ENCODE measurements at regions not wholly inside any gene's neighbourhood (a gene's known extent, or its start where the extent isn't known, plus 50 kb on each side); places are given as distances from the start of the nearest gene placed in this dataset.

DNA sequence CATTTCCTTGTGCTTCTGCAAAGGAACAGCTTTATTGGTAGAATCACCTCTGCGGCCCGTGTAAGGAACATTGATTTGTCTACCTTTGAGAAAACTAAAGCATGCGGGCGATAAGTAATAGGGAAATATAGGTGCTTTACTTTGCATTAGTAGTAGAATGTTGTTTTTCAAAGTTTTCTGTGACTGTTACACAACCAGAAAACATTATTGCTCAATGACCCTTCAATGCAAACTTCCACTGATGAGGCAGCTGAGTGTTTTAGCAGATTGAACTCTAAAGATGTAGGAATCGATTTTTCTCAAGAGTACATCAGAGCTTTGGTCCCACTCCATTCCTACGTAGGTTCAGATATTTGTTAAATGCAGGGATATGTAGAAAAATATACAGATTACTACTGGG, 427.8 kb downstream of the DNAJB9 start:
- no peak for DNase-seq

DNA sequence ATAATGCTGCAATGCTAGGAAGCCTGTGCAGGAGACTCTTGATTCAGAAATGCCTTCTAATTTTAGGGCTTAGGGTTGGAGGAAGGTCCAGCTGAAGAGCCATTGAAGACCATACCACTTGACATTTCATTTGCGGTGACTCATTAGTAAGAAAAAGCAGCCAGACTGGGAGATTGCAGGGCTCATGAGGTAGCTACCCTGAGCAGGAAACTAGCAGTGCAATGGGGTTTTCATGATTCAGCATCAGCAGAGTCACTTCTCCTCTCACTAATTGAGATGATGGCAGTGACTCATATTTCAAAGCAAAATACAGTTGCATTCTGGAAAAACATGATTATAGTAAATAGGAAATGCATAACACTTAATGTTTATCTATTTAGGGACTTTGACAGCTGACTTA, 434.1 kb downstream of the DNAJB9 start:
- no peak for DNase-seq

DNA sequence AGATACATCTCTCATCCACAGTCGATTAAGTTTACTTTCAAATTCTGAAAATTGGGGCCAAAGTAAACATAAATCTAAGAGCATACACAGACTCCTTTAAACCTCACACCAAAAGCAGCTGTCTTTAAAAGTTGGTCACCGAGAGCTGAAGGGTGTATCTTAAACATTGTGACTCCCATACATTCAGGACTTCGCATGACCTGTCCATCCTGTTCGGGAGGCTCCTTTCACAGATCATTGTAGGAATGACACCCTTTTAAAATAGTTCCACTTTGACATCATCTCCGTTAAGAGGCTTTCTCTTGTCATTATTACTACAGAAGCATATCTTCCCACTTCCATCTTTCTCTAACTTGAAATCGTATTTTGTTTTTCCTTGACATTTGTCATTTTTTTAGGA, 440.0 kb downstream of the DNAJB9 start:
- DNase-seq: no peak

DNA sequence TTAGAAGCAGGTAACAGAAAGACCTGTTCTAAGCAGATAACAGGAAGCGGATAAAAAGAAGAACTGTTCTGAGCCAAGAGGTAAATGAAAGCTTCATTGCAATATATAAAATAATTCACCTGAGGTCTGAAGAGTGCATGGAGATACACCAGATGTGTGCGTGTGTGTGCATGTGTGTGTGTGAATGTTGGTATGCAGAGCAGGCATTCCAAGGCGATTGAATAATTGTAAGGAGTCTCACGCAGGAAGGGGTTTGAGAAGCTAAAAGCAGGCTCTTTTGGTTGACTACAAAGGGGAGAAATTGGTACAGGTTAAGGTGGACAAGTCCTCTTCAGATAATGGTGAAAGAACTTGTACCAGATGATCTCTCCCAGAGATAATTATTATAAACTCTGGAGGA, 450.6 kb downstream of the DNAJB9 start:
- no peak for DNase-seq

DNA sequence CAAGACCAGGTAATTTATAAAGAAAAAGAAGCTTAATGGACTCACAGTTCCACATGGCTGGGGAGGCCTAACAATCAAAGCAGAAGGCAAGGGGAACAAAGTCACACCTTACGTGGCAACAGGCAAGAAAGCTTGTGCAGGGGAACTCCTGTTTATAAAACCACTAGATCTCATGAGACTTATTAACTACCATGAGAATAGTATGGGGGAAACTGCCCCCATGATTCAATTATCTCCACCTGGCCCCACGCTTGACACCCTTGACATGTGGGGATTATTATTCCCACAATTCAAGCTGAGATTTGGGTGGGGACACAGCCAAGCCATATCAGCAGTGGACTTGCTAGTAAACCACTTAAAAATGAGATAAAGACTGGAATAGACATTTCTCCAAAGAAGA, 451.7 kb downstream of the DNAJB9 start:
- no peak for DNase-seq

DNA sequence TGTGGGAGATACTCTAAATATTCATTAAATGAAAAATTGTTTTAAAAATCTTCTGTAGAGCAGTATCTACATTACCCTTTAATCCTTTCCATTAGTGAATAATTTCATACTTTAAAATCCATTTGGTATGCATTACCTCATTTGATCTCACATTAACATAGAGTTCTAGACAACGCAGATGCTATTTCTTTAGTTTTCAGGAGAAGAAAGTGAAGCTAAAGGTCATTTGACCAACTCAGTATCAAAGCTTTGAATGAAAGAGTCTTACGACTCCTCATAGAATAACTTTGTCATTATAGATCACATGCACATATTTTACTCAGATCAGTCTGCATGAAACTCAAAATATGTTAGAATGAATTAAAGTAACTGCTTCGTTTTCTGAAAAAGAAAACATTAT, 460.2 kb downstream of the DNAJB9 start:
- no peak for DNase-seq

DNA sequence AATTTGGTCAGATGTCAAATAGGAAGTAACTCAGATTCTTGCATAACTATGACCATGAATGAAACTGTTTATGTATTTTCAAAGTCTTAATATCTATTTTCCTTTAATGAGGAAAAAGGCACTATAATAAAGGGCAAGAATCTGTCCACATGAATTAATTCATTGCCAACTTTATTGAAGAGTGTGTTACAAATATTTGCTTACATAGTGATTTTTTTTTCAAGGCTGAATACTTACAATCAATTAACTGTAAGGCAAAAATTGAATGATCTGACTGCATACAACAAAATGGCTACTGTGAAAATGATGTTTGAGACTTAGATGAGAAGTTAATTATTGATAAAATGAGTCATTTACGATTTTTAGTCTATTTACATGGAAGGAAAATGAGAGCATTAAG, 475.0 kb downstream of the DNAJB9 start:
- no peak for DNase-seq

DNA sequence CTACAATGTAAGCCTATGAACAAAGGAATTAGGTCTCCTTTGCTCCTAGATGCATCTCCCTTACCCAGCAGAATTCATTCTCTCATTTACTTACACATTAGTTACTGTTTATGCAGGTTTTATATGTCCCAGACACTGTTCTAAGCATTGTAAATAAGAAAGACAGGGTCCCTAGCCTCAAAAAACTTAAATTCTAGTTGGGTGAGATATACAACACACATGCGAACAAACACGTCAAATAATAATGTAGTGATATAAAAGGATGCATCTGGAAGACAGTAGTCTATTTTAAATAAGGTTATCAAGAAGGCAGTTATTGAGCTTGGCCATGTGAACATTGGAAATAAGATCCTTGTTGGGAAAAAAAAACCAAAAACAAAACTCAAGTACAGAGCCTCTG, 479.7 kb downstream of the DNAJB9 start:
- DNase-seq: no peak

DNA sequence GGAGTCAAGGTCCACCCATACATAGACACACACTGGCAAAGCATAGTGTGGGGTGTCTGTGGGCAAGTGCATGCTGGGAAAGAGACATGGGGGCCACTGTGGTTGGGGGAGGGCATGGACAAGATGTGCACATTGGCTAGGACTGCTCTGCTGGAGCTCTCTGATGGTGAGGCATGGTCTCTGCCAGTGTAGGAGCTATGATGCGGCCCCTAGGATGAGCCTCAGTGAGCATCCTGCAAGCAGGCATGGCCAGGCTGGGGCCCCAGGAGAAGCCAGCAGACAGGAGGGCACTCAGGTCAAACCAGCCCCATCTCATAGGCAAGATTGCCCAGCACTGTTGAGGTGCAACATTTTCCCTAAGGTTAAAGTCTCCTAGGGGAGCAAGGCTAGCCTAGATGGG, 489.4 kb downstream of the DNAJB9 start:
- no peak for DNase-seq

DNA sequence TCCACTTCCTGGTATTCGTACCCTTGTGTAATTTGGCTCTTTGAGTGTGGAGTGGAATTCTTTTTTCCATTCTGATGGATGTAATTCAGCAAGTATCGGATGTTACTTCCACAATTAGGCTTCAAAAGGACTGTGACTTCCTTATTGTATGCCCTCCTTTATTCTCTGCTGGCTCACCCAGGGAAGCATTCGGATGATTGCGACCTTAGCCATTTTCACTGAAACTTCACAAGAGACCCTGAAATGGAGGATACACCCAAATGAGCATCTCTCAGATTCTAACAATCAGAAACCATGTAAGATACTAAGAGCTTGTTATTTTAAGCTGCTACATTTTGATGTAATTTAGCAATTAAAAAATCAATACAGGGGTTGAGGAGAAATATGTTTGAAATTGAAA, 493.1 kb downstream of the DNAJB9 start:
- DNase-seq: no peak

DNA sequence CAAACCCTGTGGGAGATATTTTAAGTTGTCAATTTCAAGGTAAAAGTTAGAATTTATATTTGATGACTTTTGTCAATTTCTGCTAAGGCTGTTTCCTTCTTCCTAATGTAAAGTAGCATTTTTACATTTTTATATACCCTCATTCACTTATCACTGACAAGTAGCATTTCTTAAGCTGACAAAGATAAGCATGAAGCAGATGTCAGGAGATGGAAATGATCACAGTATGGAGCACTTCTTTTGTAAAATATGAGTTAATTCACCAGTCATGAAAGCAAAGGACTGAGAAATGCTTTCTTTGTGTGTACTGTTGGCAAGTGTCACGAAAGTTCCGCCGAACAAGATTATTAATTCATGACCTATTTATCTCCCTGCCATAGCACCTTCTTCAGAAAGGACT, 503.9 kb downstream of the DNAJB9 start:
- no peak for DNase-seq

DNA sequence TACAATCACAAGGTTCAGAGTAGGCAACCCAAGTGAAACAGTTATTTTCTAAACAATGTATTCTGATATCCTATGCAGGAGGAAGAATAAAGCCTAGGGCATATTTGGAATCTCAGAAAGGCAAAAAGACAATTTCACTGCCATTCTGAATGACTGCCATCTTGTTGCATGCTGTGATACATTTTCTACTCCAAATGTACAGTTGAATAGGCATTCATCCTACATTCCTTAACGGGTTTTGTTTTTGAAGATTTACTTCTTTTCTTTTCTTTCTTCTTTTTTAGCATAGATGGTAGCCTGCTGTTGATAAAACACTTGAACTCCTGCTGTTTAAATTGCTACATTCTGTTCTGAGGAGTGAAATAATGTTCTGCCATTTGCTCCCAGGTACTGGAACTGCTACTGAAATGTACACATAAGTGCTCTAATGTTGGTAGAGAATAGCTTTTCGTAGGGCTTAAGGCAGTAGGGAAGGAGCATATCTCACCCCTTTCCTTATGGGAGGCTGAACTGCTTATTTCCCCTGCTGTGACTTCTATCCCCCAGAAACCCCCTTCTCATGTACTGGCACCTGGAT, 506.8 kb downstream of the DNAJB9 start:
- no peak for DNase-seq

DNA sequence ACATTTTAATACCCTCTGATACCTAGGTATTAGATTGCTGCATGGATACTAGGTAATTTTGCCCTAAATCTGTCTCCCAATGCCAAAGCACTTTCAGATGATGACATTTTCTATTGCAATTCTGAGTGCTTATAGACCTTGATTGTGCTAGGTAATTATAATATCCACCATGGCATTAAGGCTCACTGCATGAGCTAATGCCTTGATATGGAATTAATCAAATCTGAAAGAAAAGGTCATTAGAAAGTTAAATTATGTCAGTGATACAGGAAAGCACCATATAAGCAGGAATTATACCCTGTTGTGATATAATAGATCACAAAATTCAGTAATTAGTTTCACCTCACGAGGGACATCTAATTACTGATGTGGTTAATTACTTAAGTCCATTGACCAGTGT, 521.4 kb downstream of the DNAJB9 start:
- no peak for DNase-seq

DNA sequence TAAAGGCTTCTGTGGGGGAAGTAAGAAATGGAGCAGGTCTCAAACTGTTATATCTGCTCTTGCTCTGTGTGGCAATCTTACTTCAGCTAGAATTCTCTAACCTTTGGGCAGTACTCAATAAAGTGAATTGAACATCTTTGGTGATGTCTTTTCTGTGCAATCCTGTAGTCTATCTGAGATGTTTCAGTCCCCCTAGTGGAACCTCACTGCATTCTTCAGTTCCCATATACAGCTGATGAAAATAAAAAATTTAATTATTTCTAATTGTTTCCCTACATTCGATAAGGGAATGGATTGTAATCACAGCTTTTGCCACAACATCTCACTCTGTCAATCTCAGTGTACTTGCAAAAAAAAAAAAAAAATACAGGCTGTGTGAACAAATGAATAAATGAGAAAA, 522.6 kb downstream of the DNAJB9 start:
- DNase-seq: no peak

DNA sequence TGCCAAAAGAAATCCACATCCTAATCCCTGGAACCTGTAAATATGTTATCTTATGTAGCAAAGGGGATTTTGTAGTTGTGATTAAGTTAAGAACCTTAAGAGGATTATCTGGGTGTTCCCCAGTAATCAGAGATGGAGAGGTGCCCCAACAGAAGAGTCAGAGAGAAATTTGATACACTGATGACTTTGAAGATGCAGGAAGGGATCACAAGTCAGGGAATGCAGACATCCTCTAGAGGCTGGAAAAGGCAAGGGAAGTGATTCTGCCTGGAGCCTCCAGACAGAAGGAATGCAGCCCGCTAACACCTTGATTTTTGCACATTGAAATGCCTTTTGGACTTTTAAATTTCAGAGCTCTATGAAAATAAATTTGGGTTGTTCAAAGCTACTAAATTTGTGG, 531.7 kb downstream of the DNAJB9 start:
- no peak for DNase-seq

DNA sequence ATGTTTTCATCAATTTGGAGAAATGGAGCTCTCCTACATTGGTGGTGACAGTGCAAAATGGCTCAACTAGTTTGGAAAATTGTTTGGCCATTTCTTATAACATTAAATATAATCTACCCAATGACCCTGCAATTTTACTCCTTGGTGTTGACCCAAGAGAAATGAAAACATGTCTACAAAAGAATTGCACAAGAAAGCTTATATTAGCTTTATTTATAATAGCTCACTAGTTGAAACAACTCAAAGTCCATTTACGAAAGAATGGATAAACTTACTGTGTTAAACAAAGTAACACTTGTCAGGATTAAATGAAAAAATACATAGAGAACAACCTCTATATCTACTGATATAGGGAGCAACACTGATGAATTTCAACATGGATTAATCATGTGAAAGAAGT, 539.9 kb downstream of the DNAJB9 start:
- no peak for DNase-seq

DNA sequence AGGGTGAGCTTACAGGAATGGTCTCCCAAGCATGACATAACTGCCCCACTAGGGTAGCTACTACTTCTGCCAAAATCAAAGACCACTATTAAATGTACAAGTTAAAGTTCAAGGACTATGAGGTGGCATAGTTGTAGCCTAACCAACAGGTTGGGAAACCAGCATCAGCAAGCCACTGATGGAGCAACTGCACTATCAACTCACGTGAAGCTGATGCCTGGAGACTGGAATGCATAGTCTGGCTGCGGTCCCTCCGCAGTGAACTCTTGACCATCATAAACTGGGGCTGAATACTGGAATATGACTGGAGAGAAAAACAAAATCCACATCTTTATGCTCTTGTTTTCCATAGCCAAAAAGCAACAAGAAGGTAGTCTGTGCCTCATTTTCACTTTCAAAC, 541.4 kb downstream of the DNAJB9 start:
- no peak for DNase-seq

DNA sequence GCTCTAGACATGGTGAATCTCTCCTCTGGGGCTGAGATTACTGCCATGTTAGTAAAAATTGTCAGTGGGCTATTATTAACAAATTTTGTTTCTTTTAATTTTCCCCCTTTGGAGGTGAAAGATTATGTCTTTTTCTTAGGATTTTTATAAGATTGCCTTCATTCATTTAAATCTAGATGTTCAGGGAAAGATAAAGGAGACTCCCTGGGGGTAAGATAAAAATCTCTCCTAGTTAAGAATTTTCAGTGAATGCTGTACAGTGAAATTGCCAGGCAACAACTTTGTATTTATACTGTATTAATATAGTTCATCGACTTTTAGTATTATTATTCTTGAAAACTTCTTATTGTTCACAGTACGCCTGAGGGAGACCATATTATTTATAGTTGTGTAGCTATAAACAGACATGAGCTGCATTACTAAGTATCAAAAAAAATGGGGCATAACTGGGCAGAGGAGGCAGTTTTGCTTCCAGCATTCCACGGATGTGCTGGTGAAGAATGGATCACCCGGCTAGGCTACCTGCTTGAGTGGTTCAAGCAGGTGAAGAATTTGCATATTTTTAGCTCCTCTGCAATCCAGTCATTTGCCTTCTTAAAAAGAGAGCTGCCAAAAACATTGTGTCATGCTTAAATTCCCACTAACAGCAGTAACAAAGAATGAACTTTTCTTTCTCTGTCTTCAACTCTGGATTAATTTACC, 552.1 kb downstream of the DNAJB9 start:
- no peak for DNase-seq

DNA sequence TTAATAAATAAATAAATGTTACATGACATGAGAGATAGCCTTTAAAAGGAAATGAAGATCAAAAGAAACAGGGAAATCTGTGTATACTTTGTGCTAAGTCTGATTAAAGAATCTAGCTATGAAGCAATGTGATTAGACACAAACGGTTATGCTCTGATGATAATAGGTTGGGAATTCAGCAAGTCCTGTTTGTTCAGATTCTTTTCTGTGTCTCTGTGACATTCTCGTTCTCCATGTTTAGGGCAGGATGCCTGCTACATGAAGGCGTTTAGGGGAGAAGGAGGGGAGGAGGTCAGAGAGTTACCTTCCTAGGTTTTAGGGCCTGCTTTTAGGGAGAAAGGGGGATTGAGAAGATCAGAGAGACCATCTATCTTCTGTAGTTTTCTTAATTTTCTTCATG, 555.3 kb downstream of the DNAJB9 start:
- no peak for DNase-seq

DNA sequence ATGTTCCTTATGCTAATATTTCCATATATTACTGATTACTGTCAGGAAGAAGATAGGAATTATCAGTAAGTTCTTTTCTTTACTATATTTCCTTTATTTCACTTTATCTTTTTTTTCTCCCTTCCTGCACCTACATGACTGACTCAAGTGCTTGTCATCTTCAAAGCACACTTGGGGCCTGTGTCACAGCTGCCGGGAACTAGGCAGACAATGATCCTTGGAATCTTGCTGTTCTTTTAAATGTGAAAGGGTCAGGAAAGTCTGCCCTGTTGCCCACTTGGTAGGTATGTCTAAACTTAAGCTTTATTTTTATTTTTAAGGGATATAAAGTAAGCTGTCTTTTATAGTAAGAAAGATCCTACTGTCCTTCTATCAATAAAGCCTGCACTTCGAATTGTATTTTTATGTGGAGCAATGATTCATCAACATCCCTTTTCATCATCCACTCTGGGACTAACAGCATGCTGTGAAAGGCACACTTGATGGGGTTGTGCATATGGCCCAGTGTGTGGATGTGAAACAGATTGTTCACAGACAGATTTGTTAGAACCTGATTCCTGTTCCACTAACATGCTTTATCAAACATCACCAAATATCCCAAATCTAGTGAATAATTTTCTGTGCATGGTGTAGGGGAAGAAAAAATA, 556.9 kb downstream of the DNAJB9 start:
- no peak for DNase-seq

DNA sequence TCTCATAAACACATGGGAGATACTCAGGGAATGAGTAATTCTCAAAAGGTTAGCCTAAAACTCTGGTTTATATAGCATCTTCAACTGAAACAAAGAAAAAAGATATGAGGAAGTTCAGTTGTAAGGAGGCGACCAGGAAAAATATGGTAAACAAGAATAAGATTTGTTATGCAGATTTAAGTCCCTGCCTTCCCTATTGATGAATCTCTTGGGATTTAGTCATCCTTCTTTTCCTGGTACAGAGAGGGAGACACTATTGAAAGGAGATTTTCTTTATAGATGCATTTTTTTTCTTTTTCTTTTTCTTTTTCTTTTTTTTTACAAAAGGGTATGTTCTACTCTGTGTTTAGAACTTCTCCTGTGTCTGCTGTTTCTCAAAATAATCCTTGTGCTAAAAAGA, 557.5 kb downstream of the DNAJB9 start:
- no peak for DNase-seq

DNA sequence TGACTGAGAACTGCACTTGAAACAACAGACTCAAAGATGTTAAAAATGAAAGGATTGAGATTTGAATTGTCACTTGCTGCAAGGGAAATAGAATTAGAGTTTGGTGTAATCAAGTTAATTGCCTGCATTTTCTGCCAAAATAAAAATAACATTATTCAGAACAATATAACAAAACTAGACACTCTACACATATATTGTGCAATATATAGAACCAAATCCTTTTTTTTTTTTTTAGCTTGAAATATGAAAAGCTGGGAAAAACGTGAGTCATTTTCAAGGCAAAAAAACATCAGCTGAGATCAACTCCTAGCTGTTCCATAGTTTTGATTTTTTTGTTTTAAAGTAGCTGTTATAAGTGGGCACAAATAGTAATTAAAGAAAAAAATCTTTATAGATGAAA, 561.5 kb downstream of the DNAJB9 start:
- no peak for DNase-seq

DNA sequence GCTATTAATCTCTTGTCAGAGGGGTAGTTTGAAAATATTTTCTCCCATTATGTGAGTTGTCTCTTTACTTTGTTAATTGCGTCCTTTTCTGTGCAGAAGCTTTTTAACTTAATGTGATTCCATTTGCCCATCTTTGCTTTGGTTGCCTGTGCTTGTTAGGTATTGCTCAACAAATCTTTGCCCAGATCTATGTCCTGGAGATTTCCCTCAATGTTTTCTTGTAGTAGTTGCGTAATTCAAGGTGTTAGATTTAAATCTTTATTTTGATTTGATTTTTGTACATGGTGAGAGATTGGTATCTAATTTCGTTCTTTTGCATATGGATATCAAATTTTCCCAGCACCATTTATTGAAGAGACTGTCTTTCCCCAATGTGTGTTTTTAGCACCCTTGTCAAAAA, 567.2 kb downstream of the DNAJB9 start:
- DNase-seq: no peak

DNA sequence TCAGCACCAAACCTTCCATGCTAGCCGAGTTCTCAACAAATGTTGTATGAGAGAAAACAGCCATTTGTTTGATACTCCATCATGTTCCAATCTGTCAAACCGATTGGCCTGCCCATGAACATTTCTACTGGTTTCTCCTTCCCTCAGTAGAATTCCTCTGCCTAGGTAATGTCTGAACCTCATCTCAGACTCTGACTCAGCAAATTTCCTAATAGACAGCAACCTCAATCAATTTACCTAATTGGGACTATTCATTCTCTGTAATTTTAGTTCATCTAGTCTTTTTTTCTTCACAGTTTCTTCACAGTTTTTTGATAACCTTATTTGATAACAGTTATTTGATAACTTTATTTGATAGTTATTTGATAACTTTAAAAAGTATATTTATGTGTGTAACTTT, 585.1 kb downstream of the DNAJB9 start:
- DNase-seq: no peak

DNA sequence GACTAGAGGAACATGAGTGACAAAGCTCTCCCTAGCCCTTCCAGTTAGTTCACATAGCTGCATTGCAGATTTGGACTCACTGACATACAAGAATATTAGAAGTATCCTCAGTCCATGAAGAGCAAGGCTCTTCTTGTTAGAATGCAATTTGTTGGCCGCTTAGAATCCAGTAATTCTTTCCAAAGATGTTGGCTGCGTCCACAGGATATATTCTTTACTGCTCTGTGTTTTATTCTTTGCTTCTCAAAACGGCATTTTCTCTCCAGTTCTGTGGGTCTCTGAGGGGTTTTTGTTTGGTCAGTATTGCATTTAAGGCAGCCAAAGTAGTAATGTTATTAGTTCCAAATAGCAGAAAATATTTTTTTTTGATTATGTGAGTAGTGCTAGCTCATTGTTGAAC, 588.6 kb downstream of the DNAJB9 start:
- DNase-seq: no peak

Data from stimulated activated CD4-positive, alpha-beta T cell treated with anti-CD3 and anti-CD28 coated beads, Interleukin-4, amount 100 ng/mL, for 1 hour (primary cell).